ENCODE measurements at regions not wholly inside any gene's neighbourhood (a gene's known extent, or its start where the extent isn't known, plus 50 kb on each side); places are given as distances from the start of the nearest gene placed in this dataset.

- Histone ChIP-seq H3K36me3 (ENCODE audit: control insufficient read depth in 4 of 4, insufficient read depth in 3 of 4, low read depth in 1 of 4, low read length in 3 of 4) (no peaks in the 10 kb centered on the region), H3K9ac (ENCODE audit: low read depth in 1 of 2, low read length in 2 of 2) (no peak overlapping the region), H3K4me1 (ENCODE audit: control insufficient read depth in 4 of 4, insufficient read depth in 4 of 4, low read length in 3 of 4) (no peaks in the 10 kb centered on the region), H3K27me3 (ENCODE audit: control insufficient read depth in 4 of 4, insufficient read depth in 4 of 4, low read length in 3 of 4) (no peaks in the 10 kb centered on the region), H3K27ac (ENCODE audit: low read depth in 1 of 2, low read length in 2 of 2) (no peak overlapping the region), H3K4me3 (ENCODE audit: low read depth in 1 of 3, low read length in 3 of 3) (no peak overlapping the region), H3K9me3 (ENCODE audit: control insufficient read depth in 4 of 4, low read length in 3 of 4) (no peaks in the 10 kb centered on the region)
- 77% methylated on average over 6 of the region's 6 CpGs for WGBS
- TF ChIP-seq NR2F2 (IDR thresholded peaks at IDR 0.05) (no peak), JUND (IDR thresholded peaks at IDR 0.05) (no peak), SP1 (IDR thresholded peaks at IDR 0.05) (no peak), MAX (IDR thresholded peaks at IDR 0.05) (no peak), RXRA (IDR thresholded peaks at IDR 0.05) (no peak), EGR1 (IDR thresholded peaks at IDR 0.05; ENCODE audit: low read depth in 2 of 2) (no peak), YY1 (IDR thresholded peaks at IDR 0.05) (no peak), CTCF (IDR thresholded peaks at IDR 0.05; ENCODE audit: low read depth, low read length, missing input control) (no peak), HNF4A (conservative IDR thresholded peaks at IDR 0.05) (no peak), FOXA2 (IDR thresholded peaks at IDR 0.05) (no peak), FOXA1 (IDR thresholded peaks at IDR 0.05) (no peak), TAF1 (conservative IDR thresholded peaks at IDR 0.05) (no peak), HNF4G (IDR thresholded peaks at IDR 0.05) (no peak), GABPA (IDR thresholded peaks at IDR 0.05 in 1 of 2, conservative IDR thresholded peaks at IDR 0.05 in 1 of 2) (no peak)
- TF ChIP-seq, protein P1, sequence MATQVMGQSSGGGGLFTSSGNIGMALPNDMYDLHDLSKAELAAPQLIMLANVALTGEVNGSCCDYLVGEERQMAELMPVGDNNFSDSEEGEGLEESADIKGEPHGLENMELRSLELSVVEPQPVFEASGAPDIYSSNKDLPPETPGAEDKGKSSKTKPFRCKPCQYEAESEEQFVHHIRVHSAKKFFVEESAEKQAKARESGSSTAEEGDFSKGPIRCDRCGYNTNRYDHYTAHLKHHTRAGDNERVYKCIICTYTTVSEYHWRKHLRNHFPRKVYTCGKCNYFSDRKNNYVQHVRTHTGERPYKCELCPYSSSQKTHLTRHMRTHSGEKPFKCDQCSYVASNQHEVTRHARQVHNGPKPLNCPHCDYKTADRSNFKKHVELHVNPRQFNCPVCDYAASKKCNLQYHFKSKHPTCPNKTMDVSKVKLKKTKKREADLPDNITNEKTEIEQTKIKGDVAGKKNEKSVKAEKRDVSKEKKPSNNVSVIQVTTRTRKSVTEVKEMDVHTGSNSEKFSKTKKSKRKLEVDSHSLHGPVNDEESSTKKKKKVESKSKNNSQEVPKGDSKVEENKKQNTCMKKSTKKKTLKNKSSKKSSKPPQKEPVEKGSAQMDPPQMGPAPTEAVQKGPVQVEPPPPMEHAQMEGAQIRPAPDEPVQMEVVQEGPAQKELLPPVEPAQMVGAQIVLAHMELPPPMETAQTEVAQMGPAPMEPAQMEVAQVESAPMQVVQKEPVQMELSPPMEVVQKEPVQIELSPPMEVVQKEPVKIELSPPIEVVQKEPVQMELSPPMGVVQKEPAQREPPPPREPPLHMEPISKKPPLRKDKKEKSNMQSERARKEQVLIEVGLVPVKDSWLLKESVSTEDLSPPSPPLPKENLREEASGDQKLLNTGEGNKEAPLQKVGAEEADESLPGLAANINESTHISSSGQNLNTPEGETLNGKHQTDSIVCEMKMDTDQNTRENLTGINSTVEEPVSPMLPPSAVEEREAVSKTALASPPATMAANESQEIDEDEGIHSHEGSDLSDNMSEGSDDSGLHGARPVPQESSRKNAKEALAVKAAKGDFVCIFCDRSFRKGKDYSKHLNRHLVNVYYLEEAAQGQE (IDR thresholded peaks at IDR 0.05), result no peak
- TF ChIP-seq, protein P2, sequence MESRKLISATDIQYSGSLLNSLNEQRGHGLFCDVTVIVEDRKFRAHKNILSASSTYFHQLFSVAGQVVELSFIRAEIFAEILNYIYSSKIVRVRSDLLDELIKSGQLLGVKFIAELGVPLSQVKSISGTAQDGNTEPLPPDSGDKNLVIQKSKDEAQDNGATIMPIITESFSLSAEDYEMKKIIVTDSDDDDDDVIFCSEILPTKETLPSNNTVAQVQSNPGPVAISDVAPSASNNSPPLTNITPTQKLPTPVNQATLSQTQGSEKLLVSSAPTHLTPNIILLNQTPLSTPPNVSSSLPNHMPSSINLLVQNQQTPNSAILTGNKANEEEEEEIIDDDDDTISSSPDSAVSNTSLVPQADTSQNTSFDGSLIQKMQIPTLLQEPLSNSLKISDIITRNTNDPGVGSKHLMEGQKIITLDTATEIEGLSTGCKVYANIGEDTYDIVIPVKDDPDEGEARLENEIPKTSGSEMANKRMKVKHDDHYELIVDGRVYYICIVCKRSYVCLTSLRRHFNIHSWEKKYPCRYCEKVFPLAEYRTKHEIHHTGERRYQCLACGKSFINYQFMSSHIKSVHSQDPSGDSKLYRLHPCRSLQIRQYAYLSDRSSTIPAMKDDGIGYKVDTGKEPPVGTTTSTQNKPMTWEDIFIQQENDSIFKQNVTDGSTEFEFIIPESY (IDR thresholded peaks at IDR 0.05), result no peak
- TF ChIP-seq, protein P3, sequence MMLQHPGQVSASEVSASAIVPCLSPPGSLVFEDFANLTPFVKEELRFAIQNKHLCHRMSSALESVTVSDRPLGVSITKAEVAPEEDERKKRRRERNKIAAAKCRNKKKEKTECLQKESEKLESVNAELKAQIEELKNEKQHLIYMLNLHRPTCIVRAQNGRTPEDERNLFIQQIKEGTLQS (IDR thresholded peaks at IDR 0.05), result no peak
- DNase-seq (ENCODE audit: low spot score), result no peak
Observed at GRCh38 chr6:21855811-21856455, 262.4 kb downstream of the SOX4 start.
